MM.1S (cell line): ENCODE measurements at regions not wholly inside any gene's neighbourhood (a gene's known extent, or its start where the extent isn't known, plus 50 kb on each side); places are given as distances from the start of the nearest gene placed in this dataset.

ENCODE experiments used
- DNase-seq: peaks from one replicate; pipeline ENCODE4 v3.0.0-alpha.2; 2015
- H2AFZ ChIP-seq: fragments of 300-600 bp; sonication (generic); 2 replicates; pipeline ENCODE4 v1.6.0; 2016; ENCODE audit warnings: antibody characterized with exemption, low read length
- H3F3A ChIP-seq: fragments of 300-600 bp; sonication (generic); 2 replicates; pipeline ENCODE4 v1.6.1; 2016; ENCODE audit warnings: mild to moderate bottlenecking, antibody characterized with exemption, low read length, moderate library complexity, mixed read lengths; ENCODE audit not compliant: insufficient read depth
- H3K27ac ChIP-seq: fragments of 300-600 bp; sonication (generic); 2 replicates; pipeline ENCODE4 v1.5.1; 2016; ENCODE audit warnings: mild to moderate bottlenecking, low read length
- H3K27me3 ChIP-seq: fragments of 300-600 bp; sonication (generic); replicated peaks from 2 replicates; pipeline ENCODE4 v1.6.0; 2016; ENCODE audit warnings: low read length; ENCODE audit not compliant: insufficient read depth
- H3K36me3 ChIP-seq: fragments of 300-600 bp; sonication (generic); replicated peaks from 2 replicates; pipeline ENCODE4 v1.6.1; 2016; ENCODE audit warnings: mild to moderate bottlenecking, low read length, mixed read lengths; ENCODE audit not compliant: insufficient read depth
- H3K4me1 ChIP-seq: fragments of 300-600 bp; sonication (generic); 2 replicates; pipeline ENCODE4 v1.6.1; 2016; ENCODE audit warnings: low read length, mixed read lengths
- H3K4me2 ChIP-seq: fragments of 300-600 bp; sonication (generic); 2 replicates; pipeline ENCODE4 v1.6.0; 2016; ENCODE audit warnings: low read depth, low read length
- H3K4me3 ChIP-seq: fragments of 300-600 bp; sonication (generic); 2 replicates; pipeline ENCODE4 v1.5.1; 2016; ENCODE audit warnings: low read length, mixed read lengths
- H3K79me2 ChIP-seq: fragments of 300-600 bp; sonication (generic); 2 replicates; pipeline ENCODE4 v1.6.1; 2016; ENCODE audit warnings: mixed run types, low read length, mixed read lengths
- H3K9ac ChIP-seq: fragments of 300-600 bp; sonication (generic); 2 replicates; pipeline ENCODE4 v1.6.1; 2016; ENCODE audit warnings: low read length, mixed read lengths
- H3K9me2 ChIP-seq: fragments of 300-600 bp; sonication (generic); replicated peaks from 2 replicates; pipeline ENCODE4 v1.6.1; 2016; ENCODE audit warnings: mild to moderate bottlenecking, low read length, mixed read lengths; ENCODE audit not compliant: insufficient read depth
- H3K9me3 ChIP-seq: fragments of 300-600 bp; sonication (generic); replicated peaks from 2 replicates; pipeline ENCODE4 v1.6.1; 2016; ENCODE audit warnings: mild to moderate bottlenecking, low read length, mixed read lengths; ENCODE audit not compliant: insufficient read depth
- H4K20me1 ChIP-seq: fragments of 300-600 bp; sonication (generic); 2 replicates; pipeline ENCODE4 v1.6.1; 2016; ENCODE audit warnings: mild to moderate bottlenecking, low read length, moderate library complexity, mixed read lengths; ENCODE audit not compliant: insufficient read depth
- CTCF ChIP-seq: fragments of 300-600 bp; sonication (generic); IDR thresholded peaks from 2 replicates; pipeline ENCODE4 v1.5.1; 2016; ENCODE audit warnings: antibody characterized with exemption, low read length, mixed read lengths
- EZH2 ChIP-seq: fragments of 300-600 bp; sonication (generic); optimal IDR thresholded peaks from 2 replicates; pipeline ENCODE3; 2017; ENCODE audit warnings: low read depth, mild to moderate bottlenecking, antibody characterized with exemption, low read length, mixed read lengths
- EZH2phosphoT487 ChIP-seq: fragments of 300-600 bp; sonication (generic); IDR thresholded peaks from 2 replicates; pipeline ENCODE4 v1.6.1; 2018; ENCODE audit warnings: antibody characterized with exemption, low read length

GRCh38 chr20:39899881-39900280, 789.2 kb downstream of the MAFB start:
- TF ChIP-seq EZH2phosphoT487, result no peak
- no peak for TF ChIP-seq EZH2
- TF ChIP-seq CTCF, result no peak
- no peak for DNase-seq

GRCh38 chr20:39898467-39898852, 790.6 kb downstream of the MAFB start:
- Histone ChIP-seq H3F3A (no peaks in the 10 kb centered on the region), H3K36me3 (no peaks in the 10 kb centered on the region), H3K9me3 (no peaks in the 10 kb centered on the region), H3K4me1 (no peaks in the 10 kb centered on the region), H3K9me2 (no peaks in the 10 kb centered on the region), H3K4me3 (no peak overlapping the region), H3K27ac (no peak overlapping the region), H3K27me3 (no peaks in the 10 kb centered on the region), H4K20me1 (no peaks in the 10 kb centered on the region), H3K79me2 (no peaks in the 10 kb centered on the region), H3K9ac (no peak overlapping the region), H3K4me2 (no peak overlapping the region), H2AFZ (no peak overlapping the region)
- DNase-seq, result no peak
- TF ChIP-seq EZH2phosphoT487 (no peak), EZH2 (no peak), CTCF (no peak)

More at GRCh38 chr20:39899881-39900280, 789.2 kb downstream of the MAFB start:
- H3K4me3 ChIP-seq, result no peak overlapping the region
- H3K9ac ChIP-seq, result no peak overlapping the region
- H3K4me2 ChIP-seq, result no peak overlapping the region
- no peaks in the 10 kb centered on the region for H3K4me1 ChIP-seq
- H3K9me2 ChIP-seq, result no peaks in the 10 kb centered on the region
- no peaks in the 10 kb centered on the region for H4K20me1 ChIP-seq
- H3K27ac ChIP-seq, result no peak overlapping the region
- H3K9me3 ChIP-seq, result no peaks in the 10 kb centered on the region
- H3K79me2 ChIP-seq, result no peaks in the 10 kb centered on the region
- no peaks in the 10 kb centered on the region for H3K27me3 ChIP-seq
- H2AFZ ChIP-seq, result no peak overlapping the region
- H3K36me3 ChIP-seq, result no peaks in the 10 kb centered on the region
- no peaks in the 10 kb centered on the region for H3F3A ChIP-seq

GRCh38 chr20:39897781-39898466, 791.1 kb downstream of the MAFB start:
- Histone ChIP-seq H3K4me2 (no peak overlapping the region), H3K4me1 (no peaks in the 10 kb centered on the region), H3F3A (no peaks in the 10 kb centered on the region), H3K27me3 (no peaks in the 10 kb centered on the region), H3K4me3 (no peak overlapping the region), H3K79me2 (no peaks in the 10 kb centered on the region), H3K27ac (no peak overlapping the region), H2AFZ (no peak overlapping the region), H3K9me3 (no peaks in the 10 kb centered on the region), H3K36me3 (no peaks in the 10 kb centered on the region), H3K9me2 (no peaks in the 10 kb centered on the region), H4K20me1 (no peaks in the 10 kb centered on the region), H3K9ac (no peak overlapping the region)
- TF ChIP-seq EZH2, result no peak
- TF ChIP-seq CTCF, result no peak
- TF ChIP-seq EZH2phosphoT487, result no peak
- DNase-seq, result no peak
